ENCODE measurements at regions not wholly inside any gene's neighbourhood (a gene's known extent, or its start where the extent isn't known, plus 50 kb on each side); places are given as distances from the start of the nearest gene placed in this dataset.

DNA sequence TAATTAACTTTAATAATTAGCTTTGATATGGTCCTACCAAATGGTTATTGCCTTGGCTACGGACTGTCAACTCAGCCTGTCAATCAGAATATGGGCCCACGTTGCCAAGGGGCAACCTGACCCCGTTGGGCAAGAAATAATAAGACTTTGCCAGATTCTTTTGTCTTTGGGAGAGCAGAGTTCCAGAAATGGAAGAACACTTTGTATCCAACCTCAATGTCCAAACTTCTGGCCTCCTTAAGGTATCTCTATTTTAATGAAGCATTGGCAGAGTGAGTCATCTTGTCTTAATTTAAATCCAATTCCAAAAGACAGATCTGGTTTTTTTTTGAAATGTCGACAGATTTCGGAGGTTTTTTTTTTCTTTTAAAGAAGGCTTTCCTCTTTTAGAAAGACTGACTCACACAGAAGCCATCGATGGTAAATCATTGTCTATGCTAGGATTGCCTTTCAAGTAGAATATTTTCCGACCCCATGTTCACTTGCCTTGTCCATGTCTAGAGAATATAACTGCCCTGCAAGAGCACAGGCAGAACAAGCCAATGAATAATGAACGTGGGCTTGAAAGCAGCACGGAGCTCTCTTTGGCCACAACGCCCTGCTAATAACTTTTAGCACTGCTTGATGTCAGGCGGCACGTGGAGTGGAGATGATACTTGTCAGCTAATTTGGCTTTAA lies 190.3 kb upstream of the GATB start:
- TF ChIP-seq, protein P1, sequence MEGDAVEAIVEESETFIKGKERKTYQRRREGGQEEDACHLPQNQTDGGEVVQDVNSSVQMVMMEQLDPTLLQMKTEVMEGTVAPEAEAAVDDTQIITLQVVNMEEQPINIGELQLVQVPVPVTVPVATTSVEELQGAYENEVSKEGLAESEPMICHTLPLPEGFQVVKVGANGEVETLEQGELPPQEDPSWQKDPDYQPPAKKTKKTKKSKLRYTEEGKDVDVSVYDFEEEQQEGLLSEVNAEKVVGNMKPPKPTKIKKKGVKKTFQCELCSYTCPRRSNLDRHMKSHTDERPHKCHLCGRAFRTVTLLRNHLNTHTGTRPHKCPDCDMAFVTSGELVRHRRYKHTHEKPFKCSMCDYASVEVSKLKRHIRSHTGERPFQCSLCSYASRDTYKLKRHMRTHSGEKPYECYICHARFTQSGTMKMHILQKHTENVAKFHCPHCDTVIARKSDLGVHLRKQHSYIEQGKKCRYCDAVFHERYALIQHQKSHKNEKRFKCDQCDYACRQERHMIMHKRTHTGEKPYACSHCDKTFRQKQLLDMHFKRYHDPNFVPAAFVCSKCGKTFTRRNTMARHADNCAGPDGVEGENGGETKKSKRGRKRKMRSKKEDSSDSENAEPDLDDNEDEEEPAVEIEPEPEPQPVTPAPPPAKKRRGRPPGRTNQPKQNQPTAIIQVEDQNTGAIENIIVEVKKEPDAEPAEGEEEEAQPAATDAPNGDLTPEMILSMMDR (IDR thresholded peaks at IDR 0.05) = no peak
- no peak for TF ChIP-seq EZH2phosphoT487 (IDR thresholded peaks at IDR 0.05)
